Nephron (organoid): ENCODE measurements at regions not wholly inside any gene's neighbourhood (a gene's known extent, or its start where the extent isn't known, plus 50 kb on each side); places are given as distances from the start of the nearest gene placed in this dataset.

Experiments
- H3K27ac Mint-ChIP-seq, 3 experiments: 2 replicates each; pipeline ENCODE4 v1.8.0; 2020; ENCODE audit warnings: mixed read lengths in 3 of 3, mild to moderate bottlenecking in 2 of 3, moderate library complexity in 1 of 3
- H3K27me3 Mint-ChIP-seq: 2 replicates; pipeline ENCODE4 v1.8.0; 2021; ENCODE audit warnings: low read depth, mild to moderate bottlenecking, moderate library complexity, mixed read lengths
- H3K36me3 Mint-ChIP-seq: 2 replicates; pipeline ENCODE4 v1.8.0; 2020; ENCODE audit warnings: low read depth, mixed read lengths
- H3K4me1 Mint-ChIP-seq: 2 replicates; pipeline ENCODE4 v1.8.0; 2020; ENCODE audit warnings: mixed read lengths
- H3K4me3 Mint-ChIP-seq, 3 experiments: 2 replicates each; pipeline ENCODE4 v1.8.0; 2020; ENCODE audit warnings: mild to moderate bottlenecking in 3 of 3, mixed read lengths in 3 of 3, moderate library complexity in 2 of 3
- H3K9me3 Mint-ChIP-seq: 2 replicates; pipeline ENCODE4 v1.8.0; 2020; ENCODE audit warnings: mixed read lengths
- CTCF ChIP-seq, 3 experiments: fragments of 200-600 bp; sonication (generic); IDR thresholded peaks; one replicate each; pipeline ENCODE4 v1.5.0; 2021; ENCODE audit warnings: antibody characterized with exemption in 3 of 3; ENCODE audit not compliant: unreplicated experiment in 3 of 3

GRCh38 chr1:17883662-17884395 is 128.7 kb downstream of the ACTL8 start:
- H3K9me3 Mint-ChIP-seq, result no peaks in the 10 kb centered on the region
- peaks cover 40% of the 10 kb centered on the region for H3K27me3 Mint-ChIP-seq
- no peak overlapping the region for H3K4me3 Mint-ChIP-seq
- H3K36me3 Mint-ChIP-seq, result no peaks in the 10 kb centered on the region
- H3K27ac Mint-ChIP-seq, result no peak overlapping the region
- no peaks in the 10 kb centered on the region for H3K4me1 Mint-ChIP-seq
- no peak for TF ChIP-seq CTCF (IDR thresholded peaks at IDR 0.05; ENCODE audit: unreplicated experiment in 3 of 3)

GRCh38 chr1:17885663-17886320 is 130.7 kb downstream of the ACTL8 start:
- no peak overlapping the region for H3K4me3 Mint-ChIP-seq
- TF ChIP-seq CTCF (IDR thresholded peaks at IDR 0.05; ENCODE audit: unreplicated experiment in 3 of 3), result no peak
- no peaks in the 10 kb centered on the region for H3K9me3 Mint-ChIP-seq

DNA sequence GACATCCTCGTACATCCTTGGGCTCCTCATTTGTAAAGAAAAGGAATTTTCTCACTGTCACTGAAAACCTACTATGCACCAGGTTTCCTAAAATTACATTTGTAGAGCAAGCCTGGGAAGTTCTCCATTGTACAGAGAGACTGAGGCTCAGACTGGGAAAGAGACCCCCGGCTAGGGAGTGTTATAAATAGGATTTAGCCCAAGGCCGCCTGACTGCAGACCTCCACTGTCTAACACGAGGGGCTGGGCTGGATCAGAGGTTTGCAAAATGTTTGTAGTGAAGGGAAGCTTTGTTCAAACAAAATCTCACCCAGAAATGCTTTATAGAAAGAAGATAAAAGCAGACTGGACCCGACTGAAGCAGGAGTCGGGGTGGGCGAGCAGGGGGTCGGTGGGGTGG is 131.3 kb downstream of the ACTL8 start:
- Mint-ChIP-seq H3K27me3 (peaks cover 57% of the 10 kb centered on the region), H3K4me1 (no peaks in the 10 kb centered on the region)
- no peak for TF ChIP-seq CTCF (IDR thresholded peaks at IDR 0.05; ENCODE audit: unreplicated experiment in 3 of 3)

More at GRCh38 chr1:17885663-17886320, 130.7 kb downstream of the ACTL8 start:
- Mint-ChIP-seq H3K36me3 (no peaks in the 10 kb centered on the region), H3K4me1 (no peaks in the 10 kb centered on the region), H3K27me3 (peaks cover 51% of the 10 kb centered on the region), H3K27ac (no peak overlapping the region)

GRCh38 chr1:17886838-17887441 is 131.8 kb downstream of the ACTL8 start:
- Mint-ChIP-seq H3K9me3 (no peaks in the 10 kb centered on the region), H3K4me3 (no peak overlapping the region), H3K4me1 (no peaks in the 10 kb centered on the region), H3K27ac (no peak overlapping the region), H3K27me3 (peaks cover 58% of the 10 kb centered on the region), H3K36me3 (no peaks in the 10 kb centered on the region)
- no peak for TF ChIP-seq CTCF (IDR thresholded peaks at IDR 0.05; ENCODE audit: unreplicated experiment in 3 of 3)

More for the DNA sequence above, 131.3 kb downstream of the ACTL8 start:
- Mint-ChIP-seq H3K4me3 (no peak overlapping the region), H3K9me3 (no peaks in the 10 kb centered on the region), H3K36me3 (no peaks in the 10 kb centered on the region), H3K27ac (no peak overlapping the region)

DNA sequence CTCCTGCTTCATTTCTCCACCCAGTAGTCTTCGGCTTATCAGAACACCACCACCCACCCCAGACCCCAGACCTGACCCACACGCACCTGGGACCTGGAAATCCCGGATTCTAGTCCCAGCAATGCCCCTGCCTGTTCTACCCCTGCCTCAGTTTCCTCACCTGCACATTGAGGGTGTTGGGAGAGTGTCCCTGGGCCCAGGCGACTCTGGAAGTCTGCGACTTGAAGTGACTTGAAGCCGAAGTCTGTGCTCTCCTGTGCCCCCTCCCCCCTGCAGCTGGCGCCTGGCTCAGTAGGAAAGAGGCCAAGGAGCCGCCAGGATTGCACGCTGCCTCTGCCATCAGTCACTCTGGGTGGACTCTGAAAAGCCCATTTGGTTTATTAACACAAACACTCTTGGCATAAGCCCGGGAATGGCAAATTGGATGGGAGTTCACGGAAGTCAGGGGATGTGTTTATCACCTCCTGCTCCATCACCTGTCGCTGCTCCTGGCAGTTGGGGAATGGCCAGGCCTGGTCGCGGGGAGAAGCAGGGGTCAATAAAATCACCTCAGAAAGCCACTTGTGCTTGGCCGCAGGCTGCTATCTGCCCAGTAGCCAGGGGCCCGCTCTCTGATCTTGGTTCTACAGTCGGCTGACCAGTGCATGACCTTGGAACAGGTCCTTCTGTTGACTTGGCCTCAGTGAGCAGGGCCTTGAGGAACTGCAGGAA is 132.7 kb downstream of the ACTL8 start:
- Mint-ChIP-seq H3K27ac (no peak overlapping the region), H3K4me3 (no peak overlapping the region)

More for the DNA sequence above, 132.7 kb downstream of the ACTL8 start:
- peaks cover 63% of the 10 kb centered on the region for H3K27me3 Mint-ChIP-seq
- TF ChIP-seq CTCF (IDR thresholded peaks at IDR 0.05; ENCODE audit: unreplicated experiment in 3 of 3), result no peak
- H3K4me1 Mint-ChIP-seq, result no peaks in the 10 kb centered on the region
- no peaks in the 10 kb centered on the region for H3K36me3 Mint-ChIP-seq
- H3K9me3 Mint-ChIP-seq, result peaks cover 2% of the 10 kb centered on the region
